ENCODE measurements at regions not wholly inside any gene's neighbourhood (a gene's known extent, or its start where the extent isn't known, plus 50 kb on each side); places are given as distances from the start of the nearest gene placed in this dataset.

GRCh38 chr3:104198131-104198530, 1168.6 kb upstream of the ALCAM start (continued):
- TF ChIP-seq ZNF592 (IDR thresholded peaks at IDR 0.05) = no peak
- TF ChIP-seq RB1 (IDR thresholded peaks at IDR 0.05; ENCODE audit: borderline replicate concordance) = no peak
- TF ChIP-seq, protein P1, sequence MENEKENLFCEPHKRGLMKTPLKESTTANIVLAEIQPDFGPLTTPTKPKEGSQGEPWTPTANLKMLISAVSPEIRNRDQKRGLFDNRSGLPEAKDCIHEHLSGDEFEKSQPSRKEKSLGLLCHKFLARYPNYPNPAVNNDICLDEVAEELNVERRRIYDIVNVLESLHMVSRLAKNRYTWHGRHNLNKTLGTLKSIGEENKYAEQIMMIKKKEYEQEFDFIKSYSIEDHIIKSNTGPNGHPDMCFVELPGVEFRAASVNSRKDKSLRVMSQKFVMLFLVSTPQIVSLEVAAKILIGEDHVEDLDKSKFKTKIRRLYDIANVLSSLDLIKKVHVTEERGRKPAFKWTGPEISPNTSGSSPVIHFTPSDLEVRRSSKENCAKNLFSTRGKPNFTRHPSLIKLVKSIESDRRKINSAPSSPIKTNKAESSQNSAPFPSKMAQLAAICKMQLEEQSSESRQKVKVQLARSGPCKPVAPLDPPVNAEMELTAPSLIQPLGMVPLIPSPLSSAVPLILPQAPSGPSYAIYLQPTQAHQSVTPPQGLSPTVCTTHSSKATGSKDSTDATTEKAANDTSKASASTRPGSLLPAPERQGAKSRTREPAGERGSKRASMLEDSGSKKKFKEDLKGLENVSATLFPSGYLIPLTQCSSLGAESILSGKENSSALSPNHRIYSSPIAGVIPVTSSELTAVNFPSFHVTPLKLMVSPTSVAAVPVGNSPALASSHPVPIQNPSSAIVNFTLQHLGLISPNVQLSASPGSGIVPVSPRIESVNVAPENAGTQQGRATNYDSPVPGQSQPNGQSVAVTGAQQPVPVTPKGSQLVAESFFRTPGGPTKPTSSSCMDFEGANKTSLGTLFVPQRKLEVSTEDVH (IDR thresholded peaks at IDR 0.05; ENCODE audit: low read depth, partially characterized antibody) = no peak
- no peak for TF ChIP-seq EZH2 (IDR thresholded peaks at IDR 0.05; ENCODE audit: borderline replicate concordance, control insufficient read depth, low read depth, low read length)
- no peak for TF ChIP-seq EGR1 (IDR thresholded peaks at IDR 0.05; ENCODE audit: borderline replicate concordance in 1 of 2, low read depth in 2 of 2, low read length in 2 of 2)

GRCh38 chr3:104206925-104207324, 1159.8 kb upstream of the ALCAM start:
- Histone ChIP-seq H3K9me3 (replicated peaks; ENCODE audit: control insufficient read depth, insufficient read depth, low read length) (no peaks in the 10 kb centered on the region), H3K27ac (ENCODE audit: control insufficient read depth, insufficient read depth) (no peak overlapping the region), H3K27me3 (replicated peaks in 1 of 2; ENCODE audit: control insufficient read depth in 2 of 2, insufficient read depth in 2 of 2, low read length in 1 of 2) (no peaks in the 10 kb centered on the region), H4K20me1 (ENCODE audit: control insufficient read depth, insufficient read depth) (no peaks in the 10 kb centered on the region), H3K79me2 (ENCODE audit: control insufficient read depth, insufficient read depth, low read length) (no peaks in the 10 kb centered on the region), H3K4me1 (ENCODE audit: control insufficient read depth, insufficient read depth, low read length) (no peaks in the 10 kb centered on the region), H3K36me3 (ENCODE audit: control insufficient read depth in 2 of 2, insufficient read depth in 2 of 2, low read length in 1 of 2) (no peaks in the 10 kb centered on the region), H3K4me2 (ENCODE audit: control insufficient read depth, insufficient read depth) (no peak overlapping the region), H2AFZ (ENCODE audit: control insufficient read depth, low read depth, low read length) (no peak overlapping the region), H3K4me3 (no peak overlapping the region), H3K9ac (ENCODE audit: control insufficient read depth, insufficient read depth, low read length) (no peak overlapping the region)
- DNase-seq (ENCODE audit: low read depth, low spot score) (no peak), ATAC-seq (no peak), FAIRE-seq (no peak)
- intact Hi-C loops (cut with micrococcal nuclease; ENCODE audit: unreplicated experiment) (no loop called here), in situ Hi-C loops (cut with MboI) (no loop called here)
- SMC1A ChIA-PET (ENCODE audit: uncharacterized antibody, unreplicated experiment) = no interaction called here
- POLR2A ChIA-PET = no interaction called here
- RAD21 ChIA-PET (ENCODE audit: unreplicated experiment) = no interaction called here
- 15% methylated on average over 2 of the region's 2 CpGs for WGBS (ENCODE audit: insufficient coverage, insufficient replicate concordance, low lambda C conversion rate, missing lambda C conversion rate)
- CTCF ChIA-PET = no interaction called here
- no TSS peak for BruUV-seq (replicated peaks)
- TF ChIP-seq TARDBP (IDR thresholded peaks at IDR 0.05; ENCODE audit: borderline replicate concordance) = no peak
- TF ChIP-seq PAX8 (IDR thresholded peaks at IDR 0.05) = no peak
- no peak for TF ChIP-seq POLR2A (IDR thresholded peaks at IDR 0.05; ENCODE audit: low read depth, low read length)
- TF ChIP-seq ETV6 (conservative IDR thresholded peaks at IDR 0.05 in 1 of 2, IDR thresholded peaks at IDR 0.05 in 1 of 2; ENCODE audit: borderline replicate concordance in 1 of 2, low read depth in 1 of 2) = no peak
- TF ChIP-seq ATF7 (IDR thresholded peaks at IDR 0.05; ENCODE audit: low read depth) = no peak
- TF ChIP-seq, protein P2, sequence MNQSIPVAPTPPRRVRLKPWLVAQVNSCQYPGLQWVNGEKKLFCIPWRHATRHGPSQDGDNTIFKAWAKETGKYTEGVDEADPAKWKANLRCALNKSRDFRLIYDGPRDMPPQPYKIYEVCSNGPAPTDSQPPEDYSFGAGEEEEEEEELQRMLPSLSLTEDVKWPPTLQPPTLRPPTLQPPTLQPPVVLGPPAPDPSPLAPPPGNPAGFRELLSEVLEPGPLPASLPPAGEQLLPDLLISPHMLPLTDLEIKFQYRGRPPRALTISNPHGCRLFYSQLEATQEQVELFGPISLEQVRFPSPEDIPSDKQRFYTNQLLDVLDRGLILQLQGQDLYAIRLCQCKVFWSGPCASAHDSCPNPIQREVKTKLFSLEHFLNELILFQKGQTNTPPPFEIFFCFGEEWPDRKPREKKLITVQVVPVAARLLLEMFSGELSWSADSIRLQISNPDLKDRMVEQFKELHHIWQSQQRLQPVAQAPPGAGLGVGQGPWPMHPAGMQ (IDR thresholded peaks at IDR 0.05; ENCODE audit: borderline replicate concordance) = no peak
- TF ChIP-seq DPF2 (IDR thresholded peaks at IDR 0.05) = no peak
